ENCODE measurements at regions not wholly inside any gene's neighbourhood (a gene's known extent, or its start where the extent isn't known, plus 50 kb on each side); places are given as distances from the start of the nearest gene placed in this dataset.

- no peaks in the 10 kb centered on the region for H3K9me3 ChIP-seq (ENCODE audit: control insufficient read depth, low read depth, low read length)
- no peaks in the 10 kb centered on the region for H3K79me2 ChIP-seq (ENCODE audit: insufficient read depth, low read length)
- H2AFZ ChIP-seq (ENCODE audit: low read length) = no peak overlapping the region
- no peak overlapping the region for H3K23ac ChIP-seq (ENCODE audit: insufficient read length, low read depth, low read length)
- no CpG with 5 or more reads among the region's 1 CpG for WGBS (ENCODE audit: extremely low coverage, insufficient read length, low lambda C conversion rate)
- no peak overlapping the region for H4K8ac ChIP-seq (replicated peaks; ENCODE audit: insufficient read length, low read depth, low read length)
- H3K27ac ChIP-seq (ENCODE audit: insufficient read length, low read depth, low read length) = no peak overlapping the region
- H2BK120ac ChIP-seq (ENCODE audit: low read depth, low read length, poor library complexity, severe bottlenecking) = no peak overlapping the region
- H3K14ac ChIP-seq (ENCODE audit: insufficient read depth, low read length) = no peak overlapping the region
- H3K4ac ChIP-seq (ENCODE audit: low read depth, low read length) = no peak overlapping the region
- no peak overlapping the region for H2BK20ac ChIP-seq (ENCODE audit: low read depth, low read length, poor library complexity, severe bottlenecking)
- no peak overlapping the region for H2BK15ac ChIP-seq (ENCODE audit: low read depth, low read length)
- no peak overlapping the region for H4K91ac ChIP-seq (ENCODE audit: insufficient read length, low read depth, low read length)
- H3K27ac Mint-ChIP-seq = no peak overlapping the region
- H2BK12ac ChIP-seq (ENCODE audit: insufficient read length, low read depth, low read length) = no peak overlapping the region
- no peaks in the 10 kb centered on the region for H3K4me1 ChIP-seq (ENCODE audit: insufficient read depth, low read length)
- no peak overlapping the region for H2AK5ac ChIP-seq (ENCODE audit: insufficient read length, low read length)
- no peak overlapping the region for H3K4me2 ChIP-seq (ENCODE audit: insufficient read depth, insufficient read length, low read length)
- H3T11ph ChIP-seq (ENCODE audit: low read length) = no peak overlapping the region
- no peaks in the 10 kb centered on the region for H3K79me1 ChIP-seq (ENCODE audit: insufficient read depth, low read depth, low read length, poor library complexity, severe bottlenecking)
- TF ChIP-seq CTCF (conservative IDR thresholded peaks at IDR 0.05) = no peak
- no peak overlapping the region for H2BK5ac ChIP-seq (ENCODE audit: insufficient read length, low read length)
- H4K5ac ChIP-seq (ENCODE audit: insufficient read length, low read depth, low read length) = no peak overlapping the region
- H3K27me3 Mint-ChIP-seq (ENCODE audit: low read depth) = no peaks in the 10 kb centered on the region; the same call in 1 of the 2 replicates
- no peaks in the 10 kb centered on the region; a peak in 1 of 5 replicates for H3K9me3 Mint-ChIP-seq
- H3K23me2 ChIP-seq (ENCODE audit: insufficient read length, low read depth, low read length, poor library complexity, severe bottlenecking) = no peaks in the 10 kb centered on the region
- H3K56ac ChIP-seq (ENCODE audit: insufficient read length, low read depth, low read length) = no peak overlapping the region
- no peaks in the 10 kb centered on the region for H3K36me3 Mint-ChIP-seq (ENCODE audit: insufficient read depth in 1 of 3, low read depth in 3 of 3)
- H3K4me3 Mint-ChIP-seq = no peak overlapping the region
- no peaks in the 10 kb centered on the region for H4K20me1 ChIP-seq (ENCODE audit: control insufficient read depth, insufficient read depth, insufficient read length)
- no peaks in the 10 kb centered on the region for H3K4me1 Mint-ChIP-seq
- no peak overlapping the region for H3K9ac ChIP-seq (ENCODE audit: extremely low read depth, insufficient read length, low read length)
- no peaks in the 10 kb centered on the region for H3K27me3 ChIP-seq (ENCODE audit: insufficient read depth, low read length)
- no peak overlapping the region for H3K18ac ChIP-seq (ENCODE audit: insufficient read length, low read depth, low read length)
- no peak for DNase-seq
These were observed 227.3 kb upstream of the CDH18 start for GRCh38 chr5:20215257-20215656.
